ENCODE measurements at regions not wholly inside any gene's neighbourhood (a gene's known extent, or its start where the extent isn't known, plus 50 kb on each side); places are given as distances from the start of the nearest gene placed in this dataset.
"Not testable (repeated sequence)": the region's sequence is repeated elsewhere in the genome, so short reads cannot be mapped to it uniquely, and the experiment has no call there.

DNA sequence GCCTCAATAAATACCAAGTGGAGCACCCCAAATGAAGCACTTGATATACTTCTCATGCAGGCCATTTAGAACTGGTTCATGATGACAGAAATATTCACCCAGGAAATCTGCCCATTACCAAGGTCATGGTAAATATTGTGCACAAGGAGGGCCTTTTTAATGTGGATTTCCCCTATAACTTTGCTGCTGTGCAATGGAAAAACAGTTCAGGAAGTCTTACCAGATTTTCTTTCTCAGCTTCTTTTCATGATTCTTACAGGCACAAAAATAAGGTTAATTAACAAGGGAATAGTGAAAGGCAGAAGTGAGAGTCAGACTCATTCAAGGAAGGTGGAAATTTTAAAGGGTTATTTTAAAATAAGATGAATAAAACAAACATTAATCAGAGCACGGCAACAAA lies 904.3 kb upstream of the GRIA3 start:
- peaks cover 8% of the 10 kb centered on the region for H3K9me3 Mint-ChIP-seq (ENCODE audit: unreplicated experiment)
- H3K27me3 Mint-ChIP-seq (ENCODE audit: insufficient read depth, unreplicated experiment) = no peaks in the 10 kb centered on the region
- no peak for DNase-seq (ENCODE audit: unreplicated experiment)
- POLR2A ChIA-PET = no interaction called here
- H3K36me3 Mint-ChIP-seq (ENCODE audit: insufficient read depth, unreplicated experiment) = no peaks in the 10 kb centered on the region
- no TSS peak for BruUV-seq (replicated peaks)
- CTCF ChIA-PET = no interaction called here
- no peak overlapping the region for H3K4me3 Mint-ChIP-seq (ENCODE audit: unreplicated experiment)
- H3K4me1 Mint-ChIP-seq (ENCODE audit: insufficient read depth, unreplicated experiment) = no peaks in the 10 kb centered on the region
- intact Hi-C loops (cut with micrococcal nuclease) = no loop called here
- H3K27ac Mint-ChIP-seq (ENCODE audit: low read depth, unreplicated experiment) = no peak overlapping the region
- TF ChIP-seq, protein P1, sequence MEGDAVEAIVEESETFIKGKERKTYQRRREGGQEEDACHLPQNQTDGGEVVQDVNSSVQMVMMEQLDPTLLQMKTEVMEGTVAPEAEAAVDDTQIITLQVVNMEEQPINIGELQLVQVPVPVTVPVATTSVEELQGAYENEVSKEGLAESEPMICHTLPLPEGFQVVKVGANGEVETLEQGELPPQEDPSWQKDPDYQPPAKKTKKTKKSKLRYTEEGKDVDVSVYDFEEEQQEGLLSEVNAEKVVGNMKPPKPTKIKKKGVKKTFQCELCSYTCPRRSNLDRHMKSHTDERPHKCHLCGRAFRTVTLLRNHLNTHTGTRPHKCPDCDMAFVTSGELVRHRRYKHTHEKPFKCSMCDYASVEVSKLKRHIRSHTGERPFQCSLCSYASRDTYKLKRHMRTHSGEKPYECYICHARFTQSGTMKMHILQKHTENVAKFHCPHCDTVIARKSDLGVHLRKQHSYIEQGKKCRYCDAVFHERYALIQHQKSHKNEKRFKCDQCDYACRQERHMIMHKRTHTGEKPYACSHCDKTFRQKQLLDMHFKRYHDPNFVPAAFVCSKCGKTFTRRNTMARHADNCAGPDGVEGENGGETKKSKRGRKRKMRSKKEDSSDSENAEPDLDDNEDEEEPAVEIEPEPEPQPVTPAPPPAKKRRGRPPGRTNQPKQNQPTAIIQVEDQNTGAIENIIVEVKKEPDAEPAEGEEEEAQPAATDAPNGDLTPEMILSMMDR (IDR thresholded peaks at IDR 0.05; ENCODE audit: unreplicated experiment) = no peak

GRCh38 chrX:122299822-122300221 lies 884.3 kb upstream of the GRIA3 start:
- H3K4me3 Mint-ChIP-seq (ENCODE audit: unreplicated experiment); H3K4me1 Mint-ChIP-seq (ENCODE audit: insufficient read depth, unreplicated experiment); intact Hi-C loops (cut with micrococcal nuclease); H3K27ac Mint-ChIP-seq (ENCODE audit: low read depth, unreplicated experiment); POLR2A ChIA-PET; H3K27me3 Mint-ChIP-seq (ENCODE audit: insufficient read depth, unreplicated experiment); H3K36me3 Mint-ChIP-seq (ENCODE audit: insufficient read depth, unreplicated experiment); DNase-seq (ENCODE audit: unreplicated experiment); BruUV-seq (replicated peaks): not testable (repeated sequence)
- H3K9me3 Mint-ChIP-seq (ENCODE audit: unreplicated experiment) = peaks cover 22% of the 10 kb centered on the region
- CTCF ChIA-PET = interaction anchor here (0.7 kb wide), 1 partner anchor 1072 kb away, joined by 3 read pairs; no protein-coding TSS in a partner anchor

GRCh38 chrX:122301491-122301890 lies 882.6 kb upstream of the GRIA3 start:
- TF ChIP-seq, protein P1 (IDR thresholded peaks at IDR 0.05; ENCODE audit: unreplicated experiment) = no peak

DNA sequence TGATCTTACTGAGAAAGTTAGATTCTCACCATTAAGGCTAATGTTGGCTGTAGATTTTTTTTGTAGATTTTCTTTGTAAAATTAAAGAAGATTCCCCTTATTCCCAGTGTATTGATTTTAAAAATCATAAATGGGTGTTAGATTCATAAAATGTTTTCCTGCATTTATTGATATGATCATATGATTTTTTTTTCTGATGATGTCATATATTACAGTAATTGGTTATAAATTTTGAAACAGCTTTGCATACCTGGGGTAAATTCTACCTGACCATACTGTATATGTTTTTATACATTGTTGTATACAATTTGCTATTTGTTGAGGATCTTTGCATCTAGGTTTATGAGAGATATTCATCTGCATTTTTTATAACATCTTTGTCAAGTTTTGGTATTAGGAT lies 880.3 kb upstream of the GRIA3 start:
- CTCF ChIA-PET = no interaction called here
- no peak overlapping the region for H3K4me3 Mint-ChIP-seq (ENCODE audit: unreplicated experiment)

More at GRCh38 chrX:122301491-122301890, 882.6 kb upstream of the GRIA3 start:
- Mint-ChIP-seq H3K27ac (ENCODE audit: low read depth, unreplicated experiment) (no peak overlapping the region), H3K36me3 (ENCODE audit: insufficient read depth, unreplicated experiment) (peaks cover 4% of the 10 kb centered on the region), H3K27me3 (ENCODE audit: insufficient read depth, unreplicated experiment) (no peaks in the 10 kb centered on the region), H3K4me1 (ENCODE audit: insufficient read depth, unreplicated experiment) (no peaks in the 10 kb centered on the region), H3K9me3 (ENCODE audit: unreplicated experiment) (peaks cover 22% of the 10 kb centered on the region), H3K4me3 (ENCODE audit: unreplicated experiment) (no peak overlapping the region)
- no peak for DNase-seq (ENCODE audit: unreplicated experiment)
- ChIA-PET POLR2A (no interaction called here), CTCF (no interaction called here)
- no TSS peak for BruUV-seq (replicated peaks)
- intact Hi-C loops (cut with micrococcal nuclease) = no loop called here

More for the DNA sequence above, 880.3 kb upstream of the GRIA3 start:
- peaks cover 4% of the 10 kb centered on the region for H3K36me3 Mint-ChIP-seq (ENCODE audit: insufficient read depth, unreplicated experiment)
- H3K4me1 Mint-ChIP-seq (ENCODE audit: insufficient read depth, unreplicated experiment) = no peaks in the 10 kb centered on the region
- no TSS peak for BruUV-seq (replicated peaks)
- no peak overlapping the region for H3K27ac Mint-ChIP-seq (ENCODE audit: low read depth, unreplicated experiment)
- no peak for DNase-seq (ENCODE audit: unreplicated experiment)
- TF ChIP-seq, protein P1 (IDR thresholded peaks at IDR 0.05; ENCODE audit: unreplicated experiment) = no peak
- peaks cover 27% of the 10 kb centered on the region for H3K9me3 Mint-ChIP-seq (ENCODE audit: unreplicated experiment)
- intact Hi-C loops (cut with micrococcal nuclease) = no loop called here
- H3K27me3 Mint-ChIP-seq (ENCODE audit: insufficient read depth, unreplicated experiment) = no peaks in the 10 kb centered on the region
- POLR2A ChIA-PET = interaction anchor here (0.7 kb wide), 1 partner anchor 852 kb away, joined by 3 read pairs; no protein-coding TSS in a partner anchor
